ENCODE measurements at regions not wholly inside any gene's neighbourhood (a gene's known extent, or its start where the extent isn't known, plus 50 kb on each side); places are given as distances from the start of the nearest gene placed in this dataset.

DNA sequence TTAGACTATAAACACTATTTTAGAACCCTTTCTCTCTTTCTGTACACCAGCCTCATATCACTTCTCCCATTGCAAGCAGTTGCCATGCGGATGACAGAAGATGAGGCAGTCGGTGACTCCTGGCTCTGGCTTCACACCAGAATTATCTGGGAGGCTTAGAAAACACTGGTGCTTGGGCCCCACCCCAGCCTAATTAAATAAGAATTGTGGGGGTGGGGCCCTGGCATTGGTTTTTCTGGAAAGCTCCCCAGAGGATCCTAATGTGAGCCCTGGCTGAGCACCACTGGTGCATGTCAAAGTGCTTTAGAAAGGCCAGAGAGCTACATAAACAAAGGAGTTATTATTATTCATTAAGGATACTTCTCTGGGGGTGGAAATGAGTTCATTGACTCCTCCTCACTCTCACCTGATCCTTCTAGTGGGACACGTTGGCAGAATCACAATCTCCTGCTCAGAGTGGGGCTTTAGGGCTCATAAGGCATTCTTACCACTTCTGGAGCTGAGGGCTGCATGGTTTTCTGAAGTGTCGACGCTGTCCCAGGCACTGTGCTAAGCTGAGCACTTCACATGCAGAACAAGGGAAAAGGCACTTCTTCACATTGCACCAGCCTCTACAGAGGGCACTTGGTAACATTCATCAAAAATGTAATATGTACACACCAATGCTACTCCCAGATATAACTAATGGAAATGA, 188.5 kb upstream of the TLE3 start:
- peak; percentile 78; the same call in 1 of the 2 replicates for TF ChIP-seq TCF12 (IDR thresholded peaks at IDR 0.05; ENCODE audit: low read depth)
- TF ChIP-seq CEBPB (IDR thresholded peaks at IDR 0.05), result no peak
- TF ChIP-seq TEAD4 (IDR thresholded peaks at IDR 0.05), result peak; percentile 36
- TF ChIP-seq EGR1 (IDR thresholded peaks at IDR 0.05), result no peak
- peak; percentile 87 for TF ChIP-seq NFIC (IDR thresholded peaks at IDR 0.05)
- TF ChIP-seq, protein P1, sequence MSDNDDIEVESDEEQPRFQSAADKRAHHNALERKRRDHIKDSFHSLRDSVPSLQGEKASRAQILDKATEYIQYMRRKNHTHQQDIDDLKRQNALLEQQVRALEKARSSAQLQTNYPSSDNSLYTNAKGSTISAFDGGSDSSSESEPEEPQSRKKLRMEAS (IDR thresholded peaks at IDR 0.05), result peak; percentile 46; the same call in 1 of the 2 replicates
- TF ChIP-seq FOXM1 (IDR thresholded peaks at IDR 0.05; ENCODE audit: borderline replicate concordance, low read depth), result 0 out of 2 replicates have a peak, but pooled peaks have one; percentile 23
- TF ChIP-seq EP300 (IDR thresholded peaks at IDR 0.05; ENCODE audit: borderline replicate concordance), result peak; percentile 48; the same call in 1 of the 2 replicates

DNA sequence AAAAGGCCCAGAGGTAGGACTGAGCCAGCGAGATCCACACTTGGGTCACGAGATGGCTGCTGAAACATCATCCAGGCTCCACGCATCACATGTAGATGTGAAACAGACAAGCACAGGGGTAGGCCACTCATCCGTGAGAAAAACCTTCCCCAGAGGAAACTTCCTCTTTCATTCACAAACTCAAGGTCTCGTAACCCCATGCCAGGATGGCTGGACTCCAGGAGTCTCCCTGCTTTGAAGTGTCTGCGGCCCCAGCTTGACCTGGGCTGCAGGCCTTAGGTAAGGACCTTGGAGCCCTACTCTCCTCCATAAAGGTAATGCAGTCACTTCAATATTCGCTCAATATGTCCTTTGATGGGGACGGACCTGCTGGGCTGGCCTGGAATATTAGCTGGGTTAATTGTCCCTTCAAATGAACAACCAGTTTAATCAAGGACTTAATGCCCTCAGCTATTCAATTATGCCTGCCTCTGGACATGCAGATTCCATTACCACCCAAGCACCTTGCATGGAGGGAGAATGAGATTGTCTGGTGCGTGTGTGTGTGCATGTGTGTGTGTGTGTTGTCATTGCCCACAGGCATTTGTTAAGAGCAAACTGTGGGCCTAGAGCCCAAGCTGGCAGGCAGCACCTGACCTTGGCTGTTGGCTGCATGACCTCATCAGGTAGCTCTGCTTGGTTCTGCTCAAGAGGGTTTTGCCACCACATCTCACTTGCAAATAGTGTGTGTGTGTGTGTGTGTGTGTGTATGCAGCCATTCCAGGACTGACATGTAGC, 186.9 kb upstream of the TLE3 start:
- TF ChIP-seq CREB1 (IDR thresholded peaks at IDR 0.05; ENCODE audit: low read depth) (no peak), ZBTB7A (IDR thresholded peaks at IDR 0.05; ENCODE audit: low read depth) (no peak), YY1 (IDR thresholded peaks at IDR 0.05; ENCODE audit: low read depth) (no peak)
- TF ChIP-seq, protein P2, sequence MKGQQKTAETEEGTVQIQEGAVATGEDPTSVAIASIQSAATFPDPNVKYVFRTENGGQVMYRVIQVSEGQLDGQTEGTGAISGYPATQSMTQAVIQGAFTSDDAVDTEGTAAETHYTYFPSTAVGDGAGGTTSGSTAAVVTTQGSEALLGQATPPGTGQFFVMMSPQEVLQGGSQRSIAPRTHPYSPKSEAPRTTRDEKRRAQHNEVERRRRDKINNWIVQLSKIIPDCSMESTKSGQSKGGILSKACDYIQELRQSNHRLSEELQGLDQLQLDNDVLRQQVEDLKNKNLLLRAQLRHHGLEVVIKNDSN (IDR thresholded peaks at IDR 0.05), result no peak; the same call in 1 of the 2 replicates

DNA sequence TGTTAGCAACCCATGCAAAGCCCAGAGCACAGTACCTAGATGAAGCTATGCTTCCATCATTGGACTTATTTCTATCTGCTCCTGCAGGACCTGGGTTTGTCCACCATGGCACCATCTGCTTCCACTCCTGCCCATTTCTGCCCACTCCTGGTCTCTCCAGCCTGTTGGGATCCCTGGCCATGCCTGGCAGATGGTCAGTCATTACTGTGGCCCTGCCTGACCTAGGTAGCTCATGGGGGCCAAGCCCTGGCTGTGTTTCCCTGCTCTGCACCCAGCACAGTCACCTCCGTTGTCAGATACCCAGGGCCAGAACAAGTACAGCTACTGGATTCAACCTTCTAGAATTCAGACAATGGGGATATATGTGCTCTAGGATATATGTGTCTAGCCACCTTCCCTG, 185.8 kb upstream of the TLE3 start:
- no peak for TF ChIP-seq RAD21 (IDR thresholded peaks at IDR 0.05; ENCODE audit: low read depth)
- TF ChIP-seq, protein P1 (IDR thresholded peaks at IDR 0.05), result no peak
- TF ChIP-seq TCF12 (IDR thresholded peaks at IDR 0.05; ENCODE audit: low read depth), result no peak
- no peak for TF ChIP-seq YY1 (IDR thresholded peaks at IDR 0.05; ENCODE audit: low read depth)
- no peak for TF ChIP-seq NFIC (IDR thresholded peaks at IDR 0.05)
- no peak for TF ChIP-seq TAF1 (IDR thresholded peaks at IDR 0.05; ENCODE audit: low read depth)

DNA sequence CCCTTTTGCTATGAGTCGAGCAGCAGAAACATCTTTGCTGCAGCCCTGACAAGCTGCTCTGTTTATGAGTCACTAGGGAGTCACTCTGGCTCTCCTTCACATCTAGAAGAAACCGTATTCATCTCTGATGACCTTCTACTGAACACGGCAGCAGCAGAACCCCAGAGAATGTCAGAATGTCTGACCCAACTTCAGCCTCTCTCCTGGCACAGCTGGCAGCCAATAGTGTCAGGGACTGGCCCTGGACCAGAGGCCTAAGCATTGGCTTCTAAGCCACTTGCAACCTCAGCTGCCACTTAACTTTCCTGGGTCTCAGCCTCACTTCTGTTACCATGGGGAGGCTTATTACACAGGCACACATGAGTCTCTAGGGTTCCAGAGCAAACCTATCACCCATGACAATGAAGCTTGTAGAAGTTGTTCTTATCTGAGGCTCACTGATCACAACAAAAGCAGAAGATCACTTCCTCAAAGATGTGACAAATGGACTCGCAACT, 184.1 kb upstream of the TLE3 start:
- TF ChIP-seq TCF12 (IDR thresholded peaks at IDR 0.05; ENCODE audit: low read depth) (no peak), TAF1 (IDR thresholded peaks at IDR 0.05; ENCODE audit: low read depth) (no peak), EP300 (IDR thresholded peaks at IDR 0.05; ENCODE audit: borderline replicate concordance) (no peak), CREB1 (IDR thresholded peaks at IDR 0.05; ENCODE audit: low read depth) (no peak), EGR1 (IDR thresholded peaks at IDR 0.05) (no peak), TEAD4 (IDR thresholded peaks at IDR 0.05) (no peak), FOXM1 (IDR thresholded peaks at IDR 0.05; ENCODE audit: borderline replicate concordance, low read depth) (no peak), NFIC (IDR thresholded peaks at IDR 0.05) (no peak), ZBTB7A (IDR thresholded peaks at IDR 0.05; ENCODE audit: low read depth) (no peak), RAD21 (IDR thresholded peaks at IDR 0.05; ENCODE audit: low read depth) (no peak), CEBPB (IDR thresholded peaks at IDR 0.05) (no peak)
- TF ChIP-seq, protein P2 (IDR thresholded peaks at IDR 0.05), result no peak
- TF ChIP-seq, protein P1 (IDR thresholded peaks at IDR 0.05), result no peak

DNA sequence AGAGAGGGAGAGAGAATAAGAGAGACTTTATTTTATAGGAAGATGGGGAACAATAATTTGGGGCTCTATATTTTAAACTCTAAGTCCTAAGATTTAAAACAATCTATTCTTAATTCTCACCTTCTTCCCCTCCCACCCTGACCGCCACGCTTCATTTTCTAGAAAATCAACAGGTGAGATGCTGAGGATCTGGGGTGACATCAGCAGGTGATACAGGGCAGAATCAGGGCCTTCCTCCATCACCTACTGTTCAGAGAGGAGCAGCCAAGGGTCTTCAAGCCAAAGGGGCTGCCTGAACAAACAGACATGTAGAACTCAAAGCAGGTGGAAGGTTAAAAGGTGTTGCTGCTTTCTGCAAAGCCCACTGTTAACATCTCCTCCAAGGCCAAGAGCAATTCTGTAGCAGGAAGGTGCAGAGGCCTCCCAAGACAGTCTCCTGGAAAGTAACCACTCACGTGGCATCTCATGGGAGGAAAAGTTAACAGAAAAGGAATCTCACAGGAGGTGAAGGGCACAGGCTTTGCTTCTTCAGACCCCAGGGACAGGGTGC, 183.6 kb upstream of the TLE3 start:
- no peak for TF ChIP-seq EGR1 (IDR thresholded peaks at IDR 0.05)
- TF ChIP-seq, protein P2 (IDR thresholded peaks at IDR 0.05), result no peak
- TF ChIP-seq YY1 (IDR thresholded peaks at IDR 0.05; ENCODE audit: low read depth), result no peak
- TF ChIP-seq CREB1 (IDR thresholded peaks at IDR 0.05; ENCODE audit: low read depth), result no peak
- TF ChIP-seq TEAD4 (IDR thresholded peaks at IDR 0.05), result no peak
- TF ChIP-seq FOXM1 (IDR thresholded peaks at IDR 0.05; ENCODE audit: borderline replicate concordance, low read depth), result no peak
- no peak for TF ChIP-seq CEBPB (IDR thresholded peaks at IDR 0.05)
- no peak for TF ChIP-seq NFIC (IDR thresholded peaks at IDR 0.05)
- no peak for TF ChIP-seq TCF12 (IDR thresholded peaks at IDR 0.05; ENCODE audit: low read depth)
- TF ChIP-seq, protein P3, sequence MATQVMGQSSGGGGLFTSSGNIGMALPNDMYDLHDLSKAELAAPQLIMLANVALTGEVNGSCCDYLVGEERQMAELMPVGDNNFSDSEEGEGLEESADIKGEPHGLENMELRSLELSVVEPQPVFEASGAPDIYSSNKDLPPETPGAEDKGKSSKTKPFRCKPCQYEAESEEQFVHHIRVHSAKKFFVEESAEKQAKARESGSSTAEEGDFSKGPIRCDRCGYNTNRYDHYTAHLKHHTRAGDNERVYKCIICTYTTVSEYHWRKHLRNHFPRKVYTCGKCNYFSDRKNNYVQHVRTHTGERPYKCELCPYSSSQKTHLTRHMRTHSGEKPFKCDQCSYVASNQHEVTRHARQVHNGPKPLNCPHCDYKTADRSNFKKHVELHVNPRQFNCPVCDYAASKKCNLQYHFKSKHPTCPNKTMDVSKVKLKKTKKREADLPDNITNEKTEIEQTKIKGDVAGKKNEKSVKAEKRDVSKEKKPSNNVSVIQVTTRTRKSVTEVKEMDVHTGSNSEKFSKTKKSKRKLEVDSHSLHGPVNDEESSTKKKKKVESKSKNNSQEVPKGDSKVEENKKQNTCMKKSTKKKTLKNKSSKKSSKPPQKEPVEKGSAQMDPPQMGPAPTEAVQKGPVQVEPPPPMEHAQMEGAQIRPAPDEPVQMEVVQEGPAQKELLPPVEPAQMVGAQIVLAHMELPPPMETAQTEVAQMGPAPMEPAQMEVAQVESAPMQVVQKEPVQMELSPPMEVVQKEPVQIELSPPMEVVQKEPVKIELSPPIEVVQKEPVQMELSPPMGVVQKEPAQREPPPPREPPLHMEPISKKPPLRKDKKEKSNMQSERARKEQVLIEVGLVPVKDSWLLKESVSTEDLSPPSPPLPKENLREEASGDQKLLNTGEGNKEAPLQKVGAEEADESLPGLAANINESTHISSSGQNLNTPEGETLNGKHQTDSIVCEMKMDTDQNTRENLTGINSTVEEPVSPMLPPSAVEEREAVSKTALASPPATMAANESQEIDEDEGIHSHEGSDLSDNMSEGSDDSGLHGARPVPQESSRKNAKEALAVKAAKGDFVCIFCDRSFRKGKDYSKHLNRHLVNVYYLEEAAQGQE (IDR thresholded peaks at IDR 0.05; ENCODE audit: low read depth), result no peak
- no peak for TF ChIP-seq ZBTB7A (IDR thresholded peaks at IDR 0.05; ENCODE audit: low read depth)
- no peak for TF ChIP-seq RAD21 (IDR thresholded peaks at IDR 0.05; ENCODE audit: low read depth)
- TF ChIP-seq, protein P1 (IDR thresholded peaks at IDR 0.05), result no peak
- no peak for TF ChIP-seq TAF1 (IDR thresholded peaks at IDR 0.05; ENCODE audit: low read depth)
- TF ChIP-seq EP300 (IDR thresholded peaks at IDR 0.05; ENCODE audit: borderline replicate concordance), result no peak

All from Ishikawa (cell line).